Right lobe of liver (tissue), 6 donors: ENCODE measurements at regions not wholly inside any gene's neighbourhood (a gene's known extent, or its start where the extent isn't known, plus 50 kb on each side); places are given as distances from the start of the nearest gene placed in this dataset.

Experiments
- ATAC-seq, 4 donors: fragments of 200-7000 bp; cut with Tn5 transposase; one replicate each; pipeline ENCODE4 v1.9.1; 2020; ENCODE audit warnings: mild to moderate bottlenecking in 4 of 4, moderate library complexity in 4 of 4
- DNase-seq, 3 donors: peaks; one replicate each; pipeline ENCODE4 v3.0.0-alpha.2; 2020
- H3K27ac ChIP-seq, 3 donors: fragments of 200-600 bp; one replicate each; pipeline ENCODE4 v1.8.0; 2022
- H3K27me3 ChIP-seq, 2 donors: fragments of 200-600 bp; one replicate each; pipeline ENCODE4 v1.8.0; 2022
- H3K36me3 ChIP-seq, 4 donors: fragments of 200-600 bp; sonication (generic) in 1 of 4; one replicate each; pipeline versions ENCODE4 v1.5.1 to v1.8.0; 2017 to 2022; ENCODE audit warnings: control low read depth in 1 of 4
- H3K4me1 ChIP-seq, 4 donors: fragments of 200-600 bp; sonication (generic) in 1 of 4; one replicate each; pipeline versions ENCODE4 v1.5.1 to v1.8.0; 2017 to 2022; ENCODE audit warnings: control low read depth in 1 of 4
- H3K4me3 ChIP-seq, 3 donors: fragments of 200-600 bp; one replicate each; pipeline ENCODE4 v1.8.0; 2022
- H3K9me3 ChIP-seq, 4 donors: fragments of 200-600 bp; sonication (generic) in 1 of 4; one replicate each; pipeline versions ENCODE4 v1.5.1 to v1.8.0; 2017 to 2022; ENCODE audit warnings: control low read depth in 1 of 4
- POLR2A ChIP-seq: fragments of 450-650 bp; IDR thresholded peaks from one replicate; pipeline ENCODE4 v1.6.1; 2017; ENCODE audit warnings: antibody characterized with exemption, mild to moderate bottlenecking
- WGBS: methylation state at CpG from one replicate; pipeline ENCODE4 v1.1.6; 2018; ENCODE audit warnings: low coverage, low lambda C conversion rate; ENCODE audit not compliant: insufficient coverage; ENCODE audit errors: missing lambda C conversion rate; 5-methylcytosine and 5-hydroxymethylcytosine counted together
- intact Hi-C, 2 donors: fragments of 100-400 bp; cut with DNase I; formaldehyde crosslinking; loops; one replicate each; pipeline versions ENCODE4 v1.11.2 to v1.14.1; 2022
- TF ChIP-seq, protein P1 (sequence below), 4 donors: fragments of 200-600 bp in 3 of 4; fragments of 450-650 bp in 1 of 4; IDR thresholded peaks; one replicate each; pipeline versions ENCODE4 v1.5.1 to v1.8.0; 2016 to 2022; ENCODE audit warnings: antibody characterized with exemption in 4 of 4, mild to moderate bottlenecking in 2 of 4
- donor health status: DM: no; HTN: yes; CAD: no.
- donor health status: DM: no; HTN: no; CAD: no.
- donor health status: DM: no; HTN: no; CAD: no.
- donor health status: DM: no; HTN: yes; CAD: no.
- donor health status: DM: no; HTN: yes; CAD: no.

DNA sequence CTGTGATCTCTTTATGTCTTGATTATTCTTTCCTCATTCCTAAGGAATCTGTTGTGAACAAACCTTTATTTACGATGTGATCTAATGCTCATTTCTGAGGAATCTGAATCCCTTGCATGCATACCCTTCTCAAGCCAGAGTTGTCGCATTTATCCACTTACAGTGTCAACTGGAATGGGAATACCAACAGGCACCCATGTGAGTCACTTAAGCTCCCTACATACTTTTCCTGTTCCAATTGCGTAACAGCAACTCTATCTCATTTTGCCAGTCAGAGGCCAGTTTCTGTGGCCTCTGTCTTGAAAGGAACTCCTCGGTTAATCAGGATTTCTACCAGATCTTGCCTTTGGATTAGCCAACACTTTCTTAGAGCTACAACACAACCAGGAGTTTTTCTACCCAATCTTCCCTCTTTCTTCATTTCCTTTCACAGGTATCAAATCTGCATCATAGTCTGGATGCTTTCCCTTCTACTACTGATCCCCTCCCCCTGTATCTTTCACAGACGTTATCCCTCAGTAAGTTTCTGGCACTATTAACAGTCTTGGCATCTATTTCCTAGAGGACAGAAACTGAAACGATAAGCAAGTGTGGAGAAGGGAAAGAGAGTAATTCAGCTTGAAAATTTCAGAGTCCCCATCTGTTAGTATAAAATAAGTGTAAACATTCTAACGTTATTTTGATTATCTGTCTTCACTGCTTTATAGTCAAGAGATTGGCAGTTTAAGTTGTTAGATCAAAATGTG is 66.8 kb upstream of the BCHE start:
- DNase-seq (no peak), ATAC-seq (no peak)
- no peak for TF ChIP-seq POLR2A
- TF ChIP-seq, protein P1, sequence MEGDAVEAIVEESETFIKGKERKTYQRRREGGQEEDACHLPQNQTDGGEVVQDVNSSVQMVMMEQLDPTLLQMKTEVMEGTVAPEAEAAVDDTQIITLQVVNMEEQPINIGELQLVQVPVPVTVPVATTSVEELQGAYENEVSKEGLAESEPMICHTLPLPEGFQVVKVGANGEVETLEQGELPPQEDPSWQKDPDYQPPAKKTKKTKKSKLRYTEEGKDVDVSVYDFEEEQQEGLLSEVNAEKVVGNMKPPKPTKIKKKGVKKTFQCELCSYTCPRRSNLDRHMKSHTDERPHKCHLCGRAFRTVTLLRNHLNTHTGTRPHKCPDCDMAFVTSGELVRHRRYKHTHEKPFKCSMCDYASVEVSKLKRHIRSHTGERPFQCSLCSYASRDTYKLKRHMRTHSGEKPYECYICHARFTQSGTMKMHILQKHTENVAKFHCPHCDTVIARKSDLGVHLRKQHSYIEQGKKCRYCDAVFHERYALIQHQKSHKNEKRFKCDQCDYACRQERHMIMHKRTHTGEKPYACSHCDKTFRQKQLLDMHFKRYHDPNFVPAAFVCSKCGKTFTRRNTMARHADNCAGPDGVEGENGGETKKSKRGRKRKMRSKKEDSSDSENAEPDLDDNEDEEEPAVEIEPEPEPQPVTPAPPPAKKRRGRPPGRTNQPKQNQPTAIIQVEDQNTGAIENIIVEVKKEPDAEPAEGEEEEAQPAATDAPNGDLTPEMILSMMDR (IDR thresholded peaks at IDR 0.05) = no peak
- H3K27me3 ChIP-seq = no peaks in the 10 kb centered on the region
- intact Hi-C loops = no loop called here
- no peaks in the 10 kb centered on the region for H3K4me1 ChIP-seq
- no peak overlapping the region for H3K4me3 ChIP-seq
- no peaks in the 10 kb centered on the region for H3K9me3 ChIP-seq
- H3K36me3 ChIP-seq = no peaks in the 10 kb centered on the region
- WGBS = 68% methylated on average over 7 of the region's 7 CpGs
- H3K27ac ChIP-seq = no peak overlapping the region

DNA sequence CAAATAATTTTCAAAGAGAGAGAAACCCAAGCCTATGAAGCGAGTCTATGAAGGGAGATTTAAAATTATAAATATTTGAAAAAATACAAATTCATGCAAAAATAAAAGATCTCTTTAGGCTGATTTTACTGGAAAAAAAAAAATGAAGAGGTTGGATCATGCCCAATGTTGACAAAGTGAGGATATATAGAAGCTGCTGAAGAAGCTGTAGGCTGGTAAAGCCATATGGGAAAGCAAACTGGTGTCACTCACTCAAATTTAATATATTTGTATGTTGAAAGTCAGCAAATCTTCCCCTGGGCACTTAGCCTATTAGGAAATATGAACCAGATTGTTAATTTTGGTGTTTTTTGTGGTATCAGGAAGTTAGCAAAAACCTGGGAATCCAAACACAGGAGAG is 61.8 kb upstream of the BCHE start:
- Histone ChIP-seq H3K4me1 (no peaks in the 10 kb centered on the region), H3K4me3 (no peak overlapping the region), H3K9me3 (no peaks in the 10 kb centered on the region), H3K27ac (no peak overlapping the region), H3K27me3 (no peaks in the 10 kb centered on the region), H3K36me3 (no peaks in the 10 kb centered on the region)
- intact Hi-C loops = no loop called here
- 69% methylated on average over 1 of the region's 1 CpG for WGBS
- DNase-seq (no peak), ATAC-seq (no peak)
- TF ChIP-seq, protein P1 (IDR thresholded peaks at IDR 0.05) = no peak

DNA sequence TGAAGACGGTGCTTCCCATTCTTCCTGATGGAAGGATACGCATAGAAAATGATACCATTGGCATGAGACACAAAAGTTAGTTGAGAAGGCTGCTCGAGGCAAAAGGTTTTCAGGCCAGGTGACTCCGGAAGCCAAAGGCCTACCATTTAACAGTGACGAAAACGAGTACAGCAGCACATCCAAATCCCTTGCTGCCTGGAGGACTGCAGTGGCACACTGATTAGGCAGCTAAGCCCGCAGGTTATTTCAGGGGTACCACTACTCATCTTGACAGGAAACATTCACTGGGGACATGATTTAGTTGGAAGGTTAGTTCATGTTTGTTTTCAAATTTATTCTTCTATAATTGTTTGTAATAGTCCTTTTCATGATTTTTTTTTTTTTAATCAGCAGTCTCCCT is 59.9 kb upstream of the BCHE start:
- H3K9me3 ChIP-seq = no peaks in the 10 kb centered on the region
- H3K27ac ChIP-seq = no peak overlapping the region
- TF ChIP-seq, protein P1 (IDR thresholded peaks at IDR 0.05) = no peak
- no peak for TF ChIP-seq POLR2A
- intact Hi-C loops = no loop called here
- 77% methylated on average over 7 of the region's 7 CpGs for WGBS
- no peaks in the 10 kb centered on the region for H3K36me3 ChIP-seq
- H3K4me1 ChIP-seq = no peaks in the 10 kb centered on the region
- no peak overlapping the region for H3K4me3 ChIP-seq
- ATAC-seq = no peak
- H3K27me3 ChIP-seq = no peaks in the 10 kb centered on the region
- DNase-seq = no peak

DNA sequence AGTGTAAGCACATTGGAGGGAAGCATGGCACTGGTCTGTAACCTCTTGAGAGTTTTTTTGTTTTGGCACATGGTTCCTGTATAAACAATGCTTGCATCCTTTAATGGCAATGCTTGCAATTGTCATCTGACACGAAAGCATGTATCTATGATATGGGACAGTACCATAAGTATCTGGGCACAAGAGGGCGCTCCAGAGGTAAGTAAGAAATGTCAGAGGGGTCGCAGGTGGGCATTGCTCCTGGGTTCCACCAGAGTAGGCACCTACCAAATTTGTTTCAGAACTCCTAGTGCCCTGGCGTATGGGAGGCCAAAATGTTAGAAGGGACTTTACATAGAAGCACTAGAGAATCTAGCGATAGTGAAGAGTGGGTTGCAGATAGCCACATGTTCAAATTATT is 58.7 kb upstream of the BCHE start:
- ATAC-seq (no peak), DNase-seq (peak in 1 of 3 donors; percentile 12)

More for the DNA sequence above, 58.7 kb upstream of the BCHE start:
- TF ChIP-seq, protein P1 (IDR thresholded peaks at IDR 0.05) = peak in 1 of 4 donors; percentile 15
- TF ChIP-seq POLR2A = no peak
- Histone ChIP-seq H3K36me3 (no peaks in the 10 kb centered on the region), H3K4me1 (no peaks in the 10 kb centered on the region), H3K27me3 (no peaks in the 10 kb centered on the region), H3K27ac (no peak overlapping the region), H3K4me3 (no peak overlapping the region), H3K9me3 (no peaks in the 10 kb centered on the region)
- intact Hi-C loops = no loop called here
- WGBS = 38% methylated on average over 5 of the region's 5 CpGs
